ENCODE measurements at regions not wholly inside any gene's neighbourhood (a gene's known extent, or its start where the extent isn't known, plus 50 kb on each side); places are given as distances from the start of the nearest gene placed in this dataset.

GRCh38 chr4:66852843-66853242, 692.5 kb downstream of the CENPC start:
- Histone ChIP-seq H3K4me3 (no peak overlapping the region), H3K36me3 (no peaks in the 10 kb centered on the region), H3K27me3 (no peaks in the 10 kb centered on the region), H3K9me3 (no peaks in the 10 kb centered on the region), H3K4me1 (no peaks in the 10 kb centered on the region), H3K27ac (no peak overlapping the region)
- TF ChIP-seq EP300 (IDR thresholded peaks at IDR 0.05): no peak
- TF ChIP-seq POLR2A (IDR thresholded peaks at IDR 0.05): no peak
- TF ChIP-seq POLR2AphosphoS5 (IDR thresholded peaks at IDR 0.05): no peak
- no peak for TF ChIP-seq CTCF (IDR thresholded peaks at IDR 0.05)
- intact Hi-C loops (cut with DNase I): no loop called here
- 51 to 64% methylated on average over 2 of the region's 2 CpGs for WGBS, 2 donors
- DNase-seq: no peak

GRCh38 chr4:66849596-66849995, 695.7 kb downstream of the CENPC start:
- H3K9me3 ChIP-seq: no peaks in the 10 kb centered on the region
- TF ChIP-seq POLR2AphosphoS5 (IDR thresholded peaks at IDR 0.05) (no peak), POLR2A (IDR thresholded peaks at IDR 0.05) (no peak), CTCF (IDR thresholded peaks at IDR 0.05) (no peak), EP300 (IDR thresholded peaks at IDR 0.05) (no peak)
- no peaks in the 10 kb centered on the region for H3K4me1 ChIP-seq
- H3K27ac ChIP-seq: no peak overlapping the region
- no peaks in the 10 kb centered on the region for H3K36me3 ChIP-seq
- DNase-seq: no peak
- no peak overlapping the region for H3K4me3 ChIP-seq
- no peaks in the 10 kb centered on the region for H3K27me3 ChIP-seq
- WGBS, 2 donors: 14 to 42% methylated on average over 1 of the region's 1 CpG
- intact Hi-C loops (cut with DNase I): no loop called here

- Histone ChIP-seq H3K27ac (no peak overlapping the region), H3K9me3 (no peaks in the 10 kb centered on the region), H3K4me1 (no peaks in the 10 kb centered on the region), H3K27me3 (no peaks in the 10 kb centered on the region), H3K36me3 (no peaks in the 10 kb centered on the region), H3K4me3 (no peak overlapping the region)
- no peak for DNase-seq
- WGBS, 2 donors: 65 to 73% methylated on average over 1 of the region's 1 CpG
- TF ChIP-seq EP300 (IDR thresholded peaks at IDR 0.05) (no peak), CTCF (IDR thresholded peaks at IDR 0.05) (no peak), POLR2AphosphoS5 (IDR thresholded peaks at IDR 0.05) (no peak), POLR2A (IDR thresholded peaks at IDR 0.05) (no peak)
- intact Hi-C loops (cut with DNase I): no loop called here
These were observed 702.6 kb downstream of the CENPC start for GRCh38 chr4:66842724-66843088.

- no peaks in the 10 kb centered on the region for H3K4me1 ChIP-seq
- no peak overlapping the region for H3K4me3 ChIP-seq
- 44 to 68% methylated on average over 4 of the region's 4 CpGs for WGBS, 2 donors
- no peak for DNase-seq
- H3K27ac ChIP-seq: no peak overlapping the region
- no peaks in the 10 kb centered on the region for H3K27me3 ChIP-seq
- intact Hi-C loops (cut with DNase I): no loop called here
- no peak for TF ChIP-seq POLR2AphosphoS5 (IDR thresholded peaks at IDR 0.05)
- TF ChIP-seq CTCF (IDR thresholded peaks at IDR 0.05): no peak
- TF ChIP-seq EP300 (IDR thresholded peaks at IDR 0.05): no peak
- no peak for TF ChIP-seq POLR2A (IDR thresholded peaks at IDR 0.05)
- H3K36me3 ChIP-seq: no peaks in the 10 kb centered on the region
- H3K9me3 ChIP-seq: no peaks in the 10 kb centered on the region
These were observed 703.1 kb downstream of the CENPC start for GRCh38 chr4:66842026-66842723.

GRCh38 chr4:66840178-66840577, 705.1 kb downstream of the CENPC start:
- Histone ChIP-seq H3K27me3 (no peaks in the 10 kb centered on the region), H3K27ac (no peak overlapping the region), H3K4me3 (no peak overlapping the region), H3K36me3 (no peaks in the 10 kb centered on the region), H3K9me3 (no peaks in the 10 kb centered on the region), H3K4me1 (no peaks in the 10 kb centered on the region)
- intact Hi-C loops (cut with DNase I): no loop called here
- no peak for TF ChIP-seq CTCF (IDR thresholded peaks at IDR 0.05)
- TF ChIP-seq POLR2A (IDR thresholded peaks at IDR 0.05): no peak
- no peak for TF ChIP-seq POLR2AphosphoS5 (IDR thresholded peaks at IDR 0.05)
- no peak for TF ChIP-seq EP300 (IDR thresholded peaks at IDR 0.05)
- DNase-seq: no peak
